Endothelial cell of umbilical vein (primary cell): ENCODE measurements at regions not wholly inside any gene's neighbourhood (a gene's known extent, or its start where the extent isn't known, plus 50 kb on each side); places are given as distances from the start of the nearest gene placed in this dataset.

Experiments used
- BruUV-seq: library from RNA; stranded (reverse); fragments of 400-500 nt; replicated peaks from 2 replicates; lab custom pipeline; 2021; lab: Mats Ljungman, UMichigan
- CTCF ChIA-PET: fragments of 300-600, 350-600 bp; sonication (Branson Sonifier 250); formaldehyde crosslinking; loops from one replicate; lab custom pipeline; 2021; ENCODE audit warnings: antibody characterized with exemption, inconsistent platforms; lab: Charles Lee
- POLR2A ChIA-PET: fragments of 300-600, 350-600 bp; sonication (Branson Sonifier 250); formaldehyde crosslinking; loops from one replicate; lab custom pipeline; 2021; ENCODE audit warnings: antibody characterized with exemption, inconsistent platforms; lab: Charles Lee
- DNase-seq: peaks from one replicate; pipeline ENCODE4 v3.0.0-alpha.2; 2011; ENCODE audit warnings: low read depth, low spot score
- FAIRE-seq: peaks from 2 replicates; lab custom pipeline; 2011; peaks lifted over from hg19 to GRCh38; lab: Jason Lieb, UNC
- H2AFZ ChIP-seq: 2 replicates; pipeline ENCODE4 v1.6.0; 2012; ENCODE audit warnings: low read depth, low read length, control low read depth, inconsistent platforms
- H3K27ac ChIP-seq: 2 replicates; pipeline ENCODE4 v1.5.1; 2011; ENCODE audit warnings: low read depth, mild to moderate bottlenecking, control low read depth, low read length, moderate library complexity; ENCODE audit not compliant: insufficient read depth
- H3K27me3 ChIP-seq, 2 experiments: 2 replicates each; pipeline versions ENCODE4 v1.6.0 to v1.6.1; 2011; ENCODE audit warnings: low read length in 2 of 2, mixed read lengths in 1 of 2; ENCODE audit not compliant: control insufficient read depth in 2 of 2, insufficient read depth in 2 of 2
- H3K36me3 ChIP-seq, 2 experiments: 2 replicates in 1 of 2; 3 replicates in 1 of 2; pipeline ENCODE4 v1.5.1; 2011; ENCODE audit warnings: low read length in 2 of 2, mild to moderate bottlenecking in 1 of 2, moderate library complexity in 1 of 2; ENCODE audit not compliant: control insufficient read depth in 2 of 2, insufficient read depth in 2 of 2; ENCODE audit errors: extremely low read depth in 1 of 2
- H3K4me1 ChIP-seq: 3 replicates; pipeline ENCODE4 v1.5.1; 2011; ENCODE audit warnings: mild to moderate bottlenecking, low read length; ENCODE audit not compliant: control insufficient read depth, insufficient read depth; ENCODE audit errors: extremely low read depth
- H3K4me2 ChIP-seq: 2 replicates; pipeline ENCODE4 v1.6.1; 2011; ENCODE audit warnings: low read length, control low read depth, mixed read lengths; ENCODE audit not compliant: insufficient read depth
- H3K4me3 ChIP-seq, 3 experiments: fragments of 200-600 bp in 1 of 3; sonication (generic), shearing (Covaris generic) in 1 of 3; replicated peaks in 1 of 3; 2 replicates each; pipeline ENCODE4 v1.5.1; 2011 to 2016; ENCODE audit warnings: control low read depth in 3 of 3, low read length in 3 of 3, mild to moderate bottlenecking in 2 of 3, inconsistent platforms in 1 of 3, low read depth in 1 of 3, moderate library complexity in 1 of 3; ENCODE audit not compliant: insufficient read depth in 1 of 3
- H3K79me2 ChIP-seq: 2 replicates; pipeline ENCODE4 v1.6.0; 2012; ENCODE audit warnings: low read length, inconsistent platforms; ENCODE audit not compliant: control insufficient read depth, insufficient read depth
- H3K9ac ChIP-seq: replicated peaks from 2 replicates; pipeline ENCODE3; 2011; ENCODE audit warnings: low read length, control low read depth; ENCODE audit not compliant: insufficient read depth; ENCODE audit errors: extremely low read depth
- H3K9me1 ChIP-seq: replicated peaks from 3 replicates; pipeline ENCODE4 v1.6.0; 2011; ENCODE audit warnings: mild to moderate bottlenecking, low read length; ENCODE audit not compliant: control insufficient read depth, insufficient read depth; ENCODE audit errors: extremely low read depth
- H3K9me3 ChIP-seq: replicated peaks from 2 replicates; pipeline ENCODE4 v1.5.1; 2012; ENCODE audit warnings: low read length, inconsistent platforms; ENCODE audit not compliant: control insufficient read depth, insufficient read depth
- H4K20me1 ChIP-seq: replicated peaks from 2 replicates; pipeline ENCODE3; 2011; ENCODE audit warnings: mild to moderate bottlenecking, low read length; ENCODE audit not compliant: control insufficient read depth, insufficient read depth; ENCODE audit errors: extremely low read depth
- GATA2 ChIP-seq: IDR thresholded peaks from 2 replicates; pipeline ENCODE4 v1.7.0; 2011; ENCODE audit warnings: low read depth, mild to moderate bottlenecking, moderate library complexity, mixed read lengths, low read length; ENCODE audit not compliant: insufficient read length, insufficient read depth
- JUN ChIP-seq: IDR thresholded peaks from 2 replicates; pipeline ENCODE4 v1.6.1; 2011; ENCODE audit warnings: borderline replicate concordance, low read depth; ENCODE audit not compliant: insufficient read length, insufficient read depth
- MYC ChIP-seq: IDR thresholded peaks from one replicate; pipeline ENCODE4 v1.6.1; 2011; ENCODE audit warnings: mild to moderate bottlenecking, low read depth, low read length
- POLR2A ChIP-seq: IDR thresholded peaks from 2 replicates; pipeline ENCODE4 v1.6.1; 2012; ENCODE audit warnings: low read depth, mild to moderate bottlenecking, control low read depth, low read length
- dilution Hi-C: fragments of 300-500 bp; cut with MboI; formaldehyde crosslinking; loops from one replicate; pipeline ENCODE4 v1.15.0; 2019; ENCODE audit warnings: low sequenced_read_pairs; ENCODE audit not compliant: extremely low pct_ligation_motif_present
- intact Hi-C: fragments of 100-400 bp; cut with micrococcal nuclease; formaldehyde crosslinking; loops from one replicate; pipeline ENCODE4 v1.10.0; 2022

- FAIRE-seq, result no peak
- ChIA-PET POLR2A (no interaction called here), CTCF (no interaction called here)
- intact Hi-C loops (no loop called here), dilution Hi-C loops (no loop called here)
- no peaks in the 10 kb centered on the region for H3K9me1 ChIP-seq
- no peak overlapping the region for H3K27ac ChIP-seq
- H3K36me3 ChIP-seq, result no peaks in the 10 kb centered on the region
- no peaks in the 10 kb centered on the region for H3K79me2 ChIP-seq
- no peak for DNase-seq
- H3K9me3 ChIP-seq, result no peaks in the 10 kb centered on the region
- BruUV-seq, result no TSS peak
- no peak overlapping the region for H3K4me3 ChIP-seq
- no peaks in the 10 kb centered on the region for H3K27me3 ChIP-seq
- no peak overlapping the region for H3K4me2 ChIP-seq
- no peak overlapping the region for H3K9ac ChIP-seq
- no peaks in the 10 kb centered on the region for H3K4me1 ChIP-seq
- H2AFZ ChIP-seq, result no peak overlapping the region
- TF ChIP-seq JUN, result no peak
- no peaks in the 10 kb centered on the region for H4K20me1 ChIP-seq
These were observed 703.8 kb upstream of the CRIM1 start for GRCh38 chr2:35651688-35652323.

GRCh38 chr2:35614640-35615039 is 740.9 kb upstream of the CRIM1 start:
- Histone ChIP-seq H2AFZ (no peak overlapping the region), H3K9me3 (no peaks in the 10 kb centered on the region), H3K79me2 (no peaks in the 10 kb centered on the region), H3K4me2 (no peak overlapping the region), H3K36me3 (no peaks in the 10 kb centered on the region), H3K4me1 (no peaks in the 10 kb centered on the region), H3K9ac (no peak overlapping the region), H4K20me1 (no peaks in the 10 kb centered on the region), H3K27ac (no peak overlapping the region), H3K27me3 (no peaks in the 10 kb centered on the region), H3K9me1 (no peaks in the 10 kb centered on the region), H3K4me3 (no peak overlapping the region)
- no peak for DNase-seq
- peak; percentile 48 for FAIRE-seq
- TF ChIP-seq MYC, result no peak
- no peak for TF ChIP-seq POLR2A
- TF ChIP-seq GATA2, result no peak
- intact Hi-C loops (no loop called here), dilution Hi-C loops (no loop called here)
- no TSS peak for BruUV-seq
- ChIA-PET CTCF (no interaction called here), POLR2A (no interaction called here)
